WTC11 (cell line): ENCODE measurements at regions not wholly inside any gene's neighbourhood (a gene's known extent, or its start where the extent isn't known, plus 50 kb on each side); places are given as distances from the start of the nearest gene placed in this dataset.

Source experiments
- ATAC-seq: fragments of 200-7000 bp; cut with Tn5 transposase; 2 replicates; pipeline ENCODE4 v1.10.0; 2021; ENCODE audit warnings: mild to moderate bottlenecking, moderate library complexity
- CTCF ChIA-PET: fragments of 300-600 bp; sonication (Branson Sonifier 250); formaldehyde crosslinking; loops from one replicate; lab custom pipeline; 2021; ENCODE audit warnings: antibody characterized with exemption; lab: Charles Lee
- POLR2A ChIA-PET: fragments of 350-600 bp; sonication (Branson Sonifier 250); formaldehyde crosslinking; loops from one replicate; lab custom pipeline; 2021; ENCODE audit warnings: antibody characterized with exemption; lab: Charles Lee
- DNase-seq: peaks from one replicate; pipeline ENCODE4 v3.0.0; 2021; ENCODE audit warnings: low spot score
- H3K27ac Mint-ChIP-seq: 2 replicates; pipeline ENCODE4 v1.8.0; 2021; ENCODE audit warnings: mixed read lengths
- H3K27me3 Mint-ChIP-seq: 2 replicates; pipeline ENCODE4 v1.8.0; 2021; ENCODE audit warnings: low read depth, mild to moderate bottlenecking, moderate library complexity, mixed read lengths
- H3K36me3 Mint-ChIP-seq: 2 replicates; pipeline ENCODE4 v1.8.0; 2021; ENCODE audit warnings: mixed read lengths
- H3K4me1 Mint-ChIP-seq: 2 replicates; pipeline ENCODE4 v1.8.0; 2022; ENCODE audit warnings: mixed read lengths
- H3K4me3 Mint-ChIP-seq: 2 replicates; pipeline ENCODE4 v1.8.0; 2021; ENCODE audit warnings: mild to moderate bottlenecking, moderate library complexity, mixed read lengths
- H3K9me3 Mint-ChIP-seq: 2 replicates; pipeline ENCODE4 v1.8.0; 2021; ENCODE audit warnings: mixed read lengths
- AR ChIP-seq: fragments of 250-450 bp; sonication (Bioruptor Pico); IDR thresholded peaks from 2 replicates; pipeline ENCODE4 v1.9.0; 2021; ENCODE audit warnings: mild to moderate bottlenecking
- ATF6 ChIP-seq: sonication (generic); formaldehyde crosslinking; IDR thresholded peaks from 2 replicates; pipeline ENCODE4 v1.8.1; 2023; ENCODE audit warnings: mild to moderate bottlenecking, missing genetic modification reagents
- CBFB ChIP-seq: sonication (generic); formaldehyde crosslinking; IDR thresholded peaks from 2 replicates; pipeline ENCODE4 v1.8.1; 2022; ENCODE audit warnings: mild to moderate bottlenecking, low read depth, missing genetic modification reagents
- CTCF ChIP-seq: fragments of 200-600 bp; IDR thresholded peaks from 2 replicates; pipeline ENCODE4 v1.8.0; 2022; ENCODE audit warnings: antibody characterized with exemption
- HMGA2 ChIP-seq: fragments of 250-450 bp; sonication (Bioruptor Pico); IDR thresholded peaks from 2 replicates; pipeline ENCODE4 v1.4.0; 2021; ENCODE audit warnings: mild to moderate bottlenecking, moderate library complexity
- JUN ChIP-seq: sonication (generic); formaldehyde crosslinking; IDR thresholded peaks from 2 replicates; pipeline ENCODE4 v1.8.0; 2023; ENCODE audit warnings: mild to moderate bottlenecking, missing genetic modification reagents
- NFE2L1 ChIP-seq: sonication (generic); formaldehyde crosslinking; IDR thresholded peaks from 2 replicates; pipeline ENCODE4 v1.8.1; 2023; ENCODE audit warnings: missing genetic modification reagents
- RORB ChIP-seq: fragments of 250-450 bp; sonication (Bioruptor Pico); IDR thresholded peaks from 2 replicates; pipeline ENCODE4 v1.9.0; 2021; ENCODE audit warnings: mild to moderate bottlenecking
- SMAD3 ChIP-seq: sonication (generic); formaldehyde crosslinking; IDR thresholded peaks from 2 replicates; pipeline ENCODE4 v1.8.0; 2022; ENCODE audit warnings: missing genetic modification reagents, mild to moderate bottlenecking, borderline replicate concordance
- SOX15 ChIP-seq: fragments of 250-450 bp; sonication (Bioruptor Pico); IDR thresholded peaks from 2 replicates; pipeline ENCODE4 v1.9.0; 2021; ENCODE audit warnings: mild to moderate bottlenecking
- STAT6 ChIP-seq: sonication (generic); formaldehyde crosslinking; conservative IDR thresholded peaks from 2 replicates; pipeline ENCODE4 v1.8.1; 2023; ENCODE audit warnings: mild to moderate bottlenecking, low read depth, missing genetic modification reagents, moderate library complexity
- USF1 ChIP-seq: sonication (generic); formaldehyde crosslinking; IDR thresholded peaks from 2 replicates; pipeline ENCODE4 v1.8.0; 2022; ENCODE audit warnings: mild to moderate bottlenecking, missing genetic modification reagents
- ZNF317 ChIP-seq: sonication (generic); formaldehyde crosslinking; IDR thresholded peaks from 2 replicates; pipeline ENCODE4 v1.8.1; 2023; ENCODE audit warnings: low read depth, mild to moderate bottlenecking, moderate library complexity, missing genetic modification reagents, borderline replicate concordance
- ZNF416 ChIP-seq: fragments of 250-450 bp; sonication (Bioruptor Pico); IDR thresholded peaks from 2 replicates; pipeline ENCODE4 v1.9.0; 2021; ENCODE audit warnings: mild to moderate bottlenecking, inconsistent platforms
- ZNF532 ChIP-seq: fragments of 250-450 bp; sonication (Bioruptor Pico); IDR thresholded peaks from 2 replicates; pipeline ENCODE4 v1.9.0; 2021; ENCODE audit warnings: mild to moderate bottlenecking, borderline replicate concordance
- ZSCAN18 ChIP-seq: fragments of 250-450 bp; sonication (Bioruptor Pico); IDR thresholded peaks from 2 replicates; pipeline ENCODE4 v2.1.2; 2022; ENCODE audit warnings: mild to moderate bottlenecking, moderate library complexity

GRCh38 chr16:64641343-64641742, 480.5 kb downstream of the CDH11 start:
- no peaks in the 10 kb centered on the region for H3K27me3 Mint-ChIP-seq
- H3K27ac Mint-ChIP-seq = no peak overlapping the region
- no peaks in the 10 kb centered on the region for H3K4me1 Mint-ChIP-seq
- no peaks in the 10 kb centered on the region for H3K36me3 Mint-ChIP-seq
- TF ChIP-seq CTCF = no peak
- no peak for TF ChIP-seq STAT6 (CRISPR knock-in tag)
- TF ChIP-seq ZNF317 = no peak
- TF ChIP-seq HMGA2 (CRISPR knock-in tag) = no peak
- no peak for TF ChIP-seq SMAD3 (CRISPR knock-in tag)
- TF ChIP-seq ZSCAN18 (CRISPR knock-in tag) = no peak
- no peak for TF ChIP-seq ZNF532 (CRISPR knock-in tag)
- TF ChIP-seq AR (CRISPR knock-in tag) = no peak
- no peak for TF ChIP-seq SOX15 (CRISPR knock-in tag)
- no peak for TF ChIP-seq NFE2L1 (CRISPR knock-in tag)
- TF ChIP-seq USF1 (CRISPR knock-in tag) = no peak
- no peak for TF ChIP-seq ATF6 (CRISPR knock-in tag)
- TF ChIP-seq ZNF416 (CRISPR knock-in tag) = no peak
- no peak for TF ChIP-seq JUN (CRISPR knock-in tag)
- TF ChIP-seq CBFB (CRISPR knock-in tag) = no peak
- no peak for TF ChIP-seq RORB (CRISPR knock-in tag)
- no peaks in the 10 kb centered on the region for H3K9me3 Mint-ChIP-seq
- no peak for ATAC-seq
- H3K4me3 Mint-ChIP-seq = no peak overlapping the region
- ChIA-PET CTCF (no interaction called here), POLR2A (no interaction called here)
- no peak for DNase-seq
